Lower leg skin (tissue), 4 donors: ENCODE measurements at regions not wholly inside any gene's neighbourhood (a gene's known extent, or its start where the extent isn't known, plus 50 kb on each side); places are given as distances from the start of the nearest gene placed in this dataset.
A peak's percentile ranks its signal among the peaks of the same experiment; 100 is the strongest.
"Not testable (repeated sequence)": the region's sequence is repeated elsewhere in the genome, so short reads cannot be mapped to it uniquely, and the experiment has no call there.

Source experiments
- DNase-seq, 2 donors: peaks; one replicate each; pipeline ENCODE4 v3.0.0-alpha.2; 2019; ENCODE audit warnings: low spot score in 2 of 2
- H3K4me3 ChIP-seq: fragments of 200-600 bp; sonication (generic); 2 replicates; pipeline ENCODE4 v1.5.1; 2017; ENCODE audit warnings: mild to moderate bottlenecking, low read depth; ENCODE audit not compliant: poor library complexity, severe bottlenecking
- CTCF ChIP-seq, 3 donors: fragments of 450-650 bp; IDR thresholded peaks; one replicate each; pipeline ENCODE4 v1.5.1; 2016; ENCODE audit warnings: antibody characterized with exemption in 3 of 3, mild to moderate bottlenecking in 3 of 3, moderate library complexity in 2 of 3
- POLR2A ChIP-seq, 2 donors: fragments of 450-650 bp; IDR thresholded peaks; one replicate each; pipeline ENCODE4 v1.6.1; 2016 to 2017; ENCODE audit warnings: antibody characterized with exemption in 2 of 2, mild to moderate bottlenecking in 1 of 2, moderate library complexity in 1 of 2
- WGBS, 2 donors: methylation state at CpG; one replicate each; pipeline ENCODE4 v1.1.5; 2018; 5-methylcytosine and 5-hydroxymethylcytosine counted together
- intact Hi-C: fragments of 100-400 bp; cut with DNase I; formaldehyde crosslinking; loops from one replicate; pipeline ENCODE4 v1.15.0; 2023; ENCODE audit warnings: low total_unique reads

- intact Hi-C loops: loop anchor here (5.0 kb wide), 1 partner anchor 251 kb away; no protein-coding TSS in a partner anchor
- 89 to 91% methylated on average over 9 to 11 of the region's 21 CpGs for WGBS, 2 donors
- not testable (repeated sequence) for H3K4me3 ChIP-seq, DNase-seq
Measured at GRCh38 chr18:7178568-7178967, 52.3 kb upstream of the LRRC30 start.

GRCh38 chr18:7177116-7177744 lies 53.7 kb upstream of the LRRC30 start:
- DNase-seq: peak in 1 of 2 donors; percentile 42
- TF ChIP-seq POLR2A (IDR thresholded peaks at IDR 0.05) (no peak), CTCF (IDR thresholded peaks at IDR 0.05) (peak in 1 of 3 donors; percentile 36)
- no peak overlapping the region for H3K4me3 ChIP-seq
- intact Hi-C loops: loop anchor here (5.0 kb wide), 1 partner anchor 250 kb away; no protein-coding TSS in a partner anchor
- 45 to 49% methylated on average over 4 of the region's 4 CpGs for WGBS, 2 donors

GRCh38 chr18:7174344-7175095 lies 56.4 kb upstream of the LRRC30 start:
- intact Hi-C loops: loop anchor here (5.0 kb wide), 1 partner anchor 247 kb away; no protein-coding TSS in a partner anchor
- DNase-seq: no peak
- H3K4me3 ChIP-seq: no peak overlapping the region
- 59 to 71% methylated on average over 14 of the region's 14 CpGs for WGBS, 2 donors
- TF ChIP-seq CTCF (IDR thresholded peaks at IDR 0.05) (no peak), POLR2A (IDR thresholded peaks at IDR 0.05) (no peak)

- H3K4me3 ChIP-seq: no peak overlapping the region
- 89 to 93% methylated on average over 15 of the region's 15 CpGs for WGBS, 2 donors
- DNase-seq: no peak
- no peak for TF ChIP-seq POLR2A (IDR thresholded peaks at IDR 0.05)
- no peak for TF ChIP-seq CTCF (IDR thresholded peaks at IDR 0.05)
- intact Hi-C loops: no loop called here
Measured at GRCh38 chr18:7173216-7173615, 55.6 kb upstream of the LAMA1 start.

- WGBS, 2 donors: 79 to 88% methylated on average over 10 of the region's 10 CpGs
- H3K4me3 ChIP-seq: no peak overlapping the region
- intact Hi-C loops: no loop called here
- TF ChIP-seq POLR2A (IDR thresholded peaks at IDR 0.05) (no peak), CTCF (IDR thresholded peaks at IDR 0.05) (no peak)
- no peak for DNase-seq
Measured at GRCh38 chr18:7172611-7173010, 55.0 kb upstream of the LAMA1 start.

- no peak overlapping the region for H3K4me3 ChIP-seq
- TF ChIP-seq CTCF (IDR thresholded peaks at IDR 0.05) (no peak), POLR2A (IDR thresholded peaks at IDR 0.05) (no peak)
- DNase-seq: no peak
- intact Hi-C loops: no loop called here
- WGBS, 2 donors: 65 to 67% methylated on average over 8 of the region's 8 CpGs
Measured at GRCh38 chr18:7170292-7170691, 52.7 kb upstream of the LAMA1 start.
